ENCODE measurements at regions not wholly inside any gene's neighbourhood (a gene's known extent, or its start where the extent isn't known, plus 50 kb on each side); places are given as distances from the start of the nearest gene placed in this dataset.

GRCh38 chr16:74230126-74230525 lies 66.5 kb upstream of the PSMD7 start:
- TF ChIP-seq CTCF (conservative IDR thresholded peaks at IDR 0.05; ENCODE audit: low read depth in 2 of 2): no peak
- TF ChIP-seq REST (IDR thresholded peaks at IDR 0.05; ENCODE audit: unreplicated experiment): no peak
- TF ChIP-seq ZNF114 (CRISPR knock-in tag; IDR thresholded peaks at IDR 0.05): no peak
- no peak for TF ChIP-seq POLR2AphosphoS5 (IDR thresholded peaks at IDR 0.05; ENCODE audit: low read depth)
- TF ChIP-seq JUNB (IDR thresholded peaks at IDR 0.05; ENCODE audit: unreplicated experiment): no peak
- TF ChIP-seq EZH2phosphoT487 (IDR thresholded peaks at IDR 0.05; ENCODE audit: unreplicated experiment): no peak
